Upper lobe of left lung (tissue), 6 donors: ENCODE measurements at regions not wholly inside any gene's neighbourhood (a gene's known extent, or its start where the extent isn't known, plus 50 kb on each side); places are given as distances from the start of the nearest gene placed in this dataset.

Source experiments
- ATAC-seq, 2 donors: fragments of 200-7000 bp; cut with Tn5 transposase; one replicate each; pipeline ENCODE4 v1.9.1; 2022; ENCODE audit warnings: mild to moderate bottlenecking in 2 of 2, moderate library complexity in 2 of 2; ENCODE audit not compliant: low FRiP score in 2 of 2
- DNase-seq, 2 donors: peaks; one replicate each; pipeline ENCODE4 v3.0.0-alpha.2; 2019 to 2020
- H3K27ac ChIP-seq, 4 donors: fragments of 200-600 bp; sonication (generic); one replicate each; pipeline ENCODE4 v1.5.1; 2016 to 2019
- H3K27me3 ChIP-seq, 4 donors: fragments of 200-600 bp; sonication (generic); one replicate each; pipeline ENCODE4 v1.5.1; 2017 to 2019
- H3K36me3 ChIP-seq, 4 donors: fragments of 200-600 bp; sonication (generic); one replicate each; pipeline ENCODE4 v1.5.1; 2016 to 2019
- H3K4me1 ChIP-seq, 4 donors: fragments of 200-600 bp; sonication (generic); one replicate each; pipeline ENCODE4 v1.5.1; 2018 to 2019
- H3K4me3 ChIP-seq, 4 donors: fragments of 200-600 bp; sonication (generic); one replicate each; pipeline ENCODE4 v1.5.1; 2017 to 2019; ENCODE audit warnings: mild to moderate bottlenecking in 2 of 4, moderate library complexity in 1 of 4
- H3K9me3 ChIP-seq, 4 donors: fragments of 200-600 bp; sonication (generic); one replicate each; pipeline ENCODE4 v1.5.1; 2018 to 2019
- EP300 ChIP-seq, 4 donors: sonication (generic); formaldehyde crosslinking; IDR thresholded peaks; one replicate each; pipeline ENCODE4 v1.5.1; 2017; ENCODE audit warnings: antibody characterized with exemption in 4 of 4, control low read depth in 2 of 4
- POLR2A ChIP-seq, 4 donors: fragments of 450-650 bp; IDR thresholded peaks; one replicate each; pipeline ENCODE4 v1.5.1; 2016 to 2017; ENCODE audit warnings: antibody characterized with exemption in 4 of 4, mild to moderate bottlenecking in 2 of 4
- POLR2AphosphoS5 ChIP-seq, 2 donors: sonication (generic); formaldehyde crosslinking; IDR thresholded peaks; one replicate each; pipeline ENCODE4 v1.5.1; 2017; ENCODE audit warnings: antibody characterized with exemption in 2 of 2
- WGBS, 2 donors: methylation state at CpG; one replicate each; pipeline ENCODE4 v1.1.5; 2017 to 2018; 5-methylcytosine and 5-hydroxymethylcytosine counted together
- TF ChIP-seq, protein P1 (sequence below), 6 experiments: fragments of 450-650 bp in 4 of 6; fragments of 200-600 bp in 2 of 6; sonication (generic) in 2 of 6; IDR thresholded peaks; one replicate each; pipeline ENCODE4 v1.5.1; 2016 to 2019; ENCODE audit warnings: antibody characterized with exemption in 6 of 6
- donor health status: DM: no; HTN: no; CAD: no; lungs with moderate emphysema.
- donor health status: DM: no; HTN: yes; CAD: no; lungs with severe emphysema.

- WGBS, 2 donors, result 79 to 82% methylated on average over 4 of the region's 4 CpGs
- Histone ChIP-seq H3K4me1 (no peaks in the 10 kb centered on the region), H3K36me3 (no peaks in the 10 kb centered on the region), H3K27ac (no peak overlapping the region), H3K4me3 (no peak overlapping the region), H3K9me3 (no peaks in the 10 kb centered on the region), H3K27me3 (no peaks in the 10 kb centered on the region)
- ATAC-seq (no peak), DNase-seq (no peak)
- TF ChIP-seq, protein P1, sequence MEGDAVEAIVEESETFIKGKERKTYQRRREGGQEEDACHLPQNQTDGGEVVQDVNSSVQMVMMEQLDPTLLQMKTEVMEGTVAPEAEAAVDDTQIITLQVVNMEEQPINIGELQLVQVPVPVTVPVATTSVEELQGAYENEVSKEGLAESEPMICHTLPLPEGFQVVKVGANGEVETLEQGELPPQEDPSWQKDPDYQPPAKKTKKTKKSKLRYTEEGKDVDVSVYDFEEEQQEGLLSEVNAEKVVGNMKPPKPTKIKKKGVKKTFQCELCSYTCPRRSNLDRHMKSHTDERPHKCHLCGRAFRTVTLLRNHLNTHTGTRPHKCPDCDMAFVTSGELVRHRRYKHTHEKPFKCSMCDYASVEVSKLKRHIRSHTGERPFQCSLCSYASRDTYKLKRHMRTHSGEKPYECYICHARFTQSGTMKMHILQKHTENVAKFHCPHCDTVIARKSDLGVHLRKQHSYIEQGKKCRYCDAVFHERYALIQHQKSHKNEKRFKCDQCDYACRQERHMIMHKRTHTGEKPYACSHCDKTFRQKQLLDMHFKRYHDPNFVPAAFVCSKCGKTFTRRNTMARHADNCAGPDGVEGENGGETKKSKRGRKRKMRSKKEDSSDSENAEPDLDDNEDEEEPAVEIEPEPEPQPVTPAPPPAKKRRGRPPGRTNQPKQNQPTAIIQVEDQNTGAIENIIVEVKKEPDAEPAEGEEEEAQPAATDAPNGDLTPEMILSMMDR (IDR thresholded peaks at IDR 0.05), result no peak
- TF ChIP-seq POLR2AphosphoS5 (IDR thresholded peaks at IDR 0.05), result no peak
- TF ChIP-seq POLR2A (IDR thresholded peaks at IDR 0.05), result no peak
- TF ChIP-seq EP300 (IDR thresholded peaks at IDR 0.05), result no peak
These were observed 647.7 kb downstream of the GATA3 start for GRCh38 chr10:8702181-8702580.

GRCh38 chr10:8705415-8705814, 650.9 kb downstream of the GATA3 start:
- DNase-seq (no peak), ATAC-seq (no peak)
- H3K4me3 ChIP-seq, result no peak overlapping the region
- no peak overlapping the region for H3K27ac ChIP-seq
- TF ChIP-seq, protein P1 (IDR thresholded peaks at IDR 0.05), result no peak
- TF ChIP-seq POLR2A (IDR thresholded peaks at IDR 0.05) (no peak), EP300 (IDR thresholded peaks at IDR 0.05) (no peak), POLR2AphosphoS5 (IDR thresholded peaks at IDR 0.05) (no peak)
- no peaks in the 10 kb centered on the region for H3K9me3 ChIP-seq
- H3K36me3 ChIP-seq, result no peaks in the 10 kb centered on the region
- no peaks in the 10 kb centered on the region for H3K27me3 ChIP-seq
- WGBS, 2 donors, result 78 to 79% methylated on average over 3 of the region's 3 CpGs
- H3K4me1 ChIP-seq, result no peaks in the 10 kb centered on the region

DNA sequence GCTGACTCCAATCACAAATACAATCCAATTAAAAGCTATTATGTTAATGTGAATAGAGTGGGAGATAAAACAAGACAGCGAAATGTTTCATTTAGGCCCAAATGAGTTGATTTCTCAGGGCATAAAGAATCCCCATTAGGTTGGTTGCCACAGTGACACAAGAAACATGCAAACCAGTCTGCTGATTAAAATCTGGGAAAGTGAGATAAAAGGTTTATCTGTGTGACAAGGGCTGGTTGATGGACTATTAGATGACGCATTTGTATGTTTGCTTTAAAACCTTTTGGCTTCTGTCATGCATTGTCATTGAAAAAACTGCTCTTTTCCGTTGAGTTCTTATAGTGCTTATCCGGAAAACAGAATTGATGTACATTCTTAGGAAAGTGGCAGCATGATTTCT, 658.2 kb downstream of the GATA3 start:
- no peak for ATAC-seq
- TF ChIP-seq POLR2AphosphoS5 (IDR thresholded peaks at IDR 0.05), result no peak
- DNase-seq, result no peak
- Histone ChIP-seq H3K27ac (no peak overlapping the region), H3K4me3 (no peak overlapping the region), H3K36me3 (no peaks in the 10 kb centered on the region), H3K9me3 (peaks cover 0 to 6% (median 0%) of the 10 kb centered on the region in 4 donors), H3K27me3 (no peaks in the 10 kb centered on the region), H3K4me1 (no peaks in the 10 kb centered on the region)
- 71 to 72% methylated on average over 4 of the region's 4 CpGs for WGBS, 2 donors

DNA sequence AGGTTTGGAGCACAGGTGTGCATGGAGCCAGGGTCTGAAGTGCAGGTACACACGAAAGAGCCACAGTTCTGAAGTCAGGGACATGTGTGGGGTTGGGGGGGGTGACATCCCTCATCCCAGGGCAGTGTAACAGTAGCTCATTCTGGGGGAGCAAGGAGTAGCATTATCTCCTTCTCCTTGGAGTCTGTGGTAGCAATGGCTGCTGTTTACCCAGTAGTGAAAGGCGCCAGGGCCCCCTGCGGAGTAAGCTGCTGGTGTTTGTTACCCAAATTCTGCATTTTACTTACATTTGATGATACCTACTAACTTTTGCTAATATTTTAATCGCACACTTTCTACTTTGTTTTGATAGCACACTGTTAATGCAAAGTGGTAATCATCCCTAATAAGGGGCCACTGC, 665.5 kb downstream of the GATA3 start:
- Histone ChIP-seq H3K27ac (no peak overlapping the region), H3K4me1 (no peaks in the 10 kb centered on the region), H3K36me3 (no peaks in the 10 kb centered on the region), H3K9me3 (peaks cover 3 to 8% (median 8%) of the 10 kb centered on the region in 4 donors), H3K27me3 (no peaks in the 10 kb centered on the region), H3K4me3 (no peak overlapping the region)
- TF ChIP-seq, protein P1 (IDR thresholded peaks at IDR 0.05), result no peak
- no peak for TF ChIP-seq POLR2A (IDR thresholded peaks at IDR 0.05)
- TF ChIP-seq POLR2AphosphoS5 (IDR thresholded peaks at IDR 0.05), result no peak
- no peak for TF ChIP-seq EP300 (IDR thresholded peaks at IDR 0.05)
- WGBS, 2 donors, result 89 to 94% methylated on average over 3 to 4 of the region's 4 CpGs
- no peak for DNase-seq
- ATAC-seq, result no peak

DNA sequence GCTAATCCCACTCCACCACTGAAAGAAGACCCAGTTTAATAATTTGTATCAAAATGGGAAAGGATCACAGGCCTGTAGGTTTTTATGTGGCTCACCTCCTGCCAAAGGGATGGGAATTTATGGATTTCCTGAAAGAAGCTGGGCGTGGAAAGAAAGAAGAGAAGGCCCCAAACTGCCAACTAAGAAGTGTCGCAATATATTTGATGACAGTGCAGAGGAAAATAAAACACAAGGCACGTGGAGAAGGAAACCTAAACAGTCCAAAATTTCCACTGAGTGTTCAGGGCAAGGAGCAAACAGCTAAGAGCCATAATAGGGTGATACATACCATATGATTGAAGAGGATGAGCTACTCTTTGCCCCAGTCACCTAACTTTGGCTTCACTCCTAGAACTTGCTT, 667.2 kb downstream of the GATA3 start:
- no peaks in the 10 kb centered on the region for H3K27me3 ChIP-seq
- no peak overlapping the region for H3K27ac ChIP-seq
- no peaks in the 10 kb centered on the region for H3K36me3 ChIP-seq
- H3K9me3 ChIP-seq, result peaks cover 3 to 8% (median 8%) of the 10 kb centered on the region in 4 donors
- no peaks in the 10 kb centered on the region for H3K4me1 ChIP-seq
- DNase-seq (no peak), ATAC-seq (no peak)
- no peak overlapping the region for H3K4me3 ChIP-seq
- WGBS, 2 donors, result 46 to 47% methylated on average over 3 of the region's 3 CpGs
- no peak for TF ChIP-seq EP300 (IDR thresholded peaks at IDR 0.05)
- no peak for TF ChIP-seq POLR2AphosphoS5 (IDR thresholded peaks at IDR 0.05)

- WGBS, 2 donors, result 80 to 85% methylated on average over 4 of the region's 4 CpGs
- Histone ChIP-seq H3K27ac (no peak overlapping the region), H3K9me3 (peaks cover under 1 to 8% (median 5%) of the 10 kb centered on the region in 4 donors), H3K36me3 (no peaks in the 10 kb centered on the region), H3K27me3 (no peaks in the 10 kb centered on the region), H3K4me3 (no peak overlapping the region), H3K4me1 (no peaks in the 10 kb centered on the region)
- no peak for ATAC-seq
- no peak for DNase-seq
- TF ChIP-seq EP300 (IDR thresholded peaks at IDR 0.05), result no peak
- no peak for TF ChIP-seq POLR2AphosphoS5 (IDR thresholded peaks at IDR 0.05)
- no peak for TF ChIP-seq POLR2A (IDR thresholded peaks at IDR 0.05)
These were observed 668.3 kb downstream of the GATA3 start for GRCh38 chr10:8722835-8723234.
